ENCODE measurements at regions not wholly inside any gene's neighbourhood (a gene's known extent, or its start where the extent isn't known, plus 50 kb on each side); places are given as distances from the start of the nearest gene placed in this dataset.

- DNase-seq, result no peak
- H3K27ac ChIP-seq, result no peak overlapping the region
- no peak overlapping the region for H3K4me3 ChIP-seq
- H3K36me3 ChIP-seq, result no peaks in the 10 kb centered on the region
- no peaks in the 10 kb centered on the region for H3K4me1 ChIP-seq
- peaks cover 0 to 4% (median 0%) of the 10 kb centered on the region in 11 donors for H3K9me3 ChIP-seq
- H3K27me3 ChIP-seq, result no peaks in the 10 kb centered on the region
- intact Hi-C loops (cut with DNase I), result loop anchor here in 1 of 10 donors (1.0 kb wide), 1 partner anchor 23 kb away; no protein-coding TSS in a partner anchor
- no peak for TF ChIP-seq CTCF (IDR thresholded peaks at IDR 0.05)
- ATAC-seq, result no peak
These were observed 481.7 kb downstream of the NAF1 start for GRCh38 chr4:162684998-162685397.

- Histone ChIP-seq H3K36me3 (no peaks in the 10 kb centered on the region), H3K27me3 (no peaks in the 10 kb centered on the region), H3K4me3 (no peak overlapping the region), H3K9me3 (peaks cover 0 to 11% (median under 1%) of the 10 kb centered on the region in 11 donors), H3K4me1 (no peaks in the 10 kb centered on the region), H3K27ac (no peak overlapping the region)
- TF ChIP-seq CTCF (IDR thresholded peaks at IDR 0.05), result no peak
- ATAC-seq (no peak), DNase-seq (no peak)
- intact Hi-C loops (cut with DNase I), result loop anchor here in 1 of 10 donors (1.0 kb wide), 1 partner anchor 24 kb away; no protein-coding TSS in a partner anchor
These were observed 482.4 kb downstream of the NAF1 start for GRCh38 chr4:162684371-162684700.

DNA sequence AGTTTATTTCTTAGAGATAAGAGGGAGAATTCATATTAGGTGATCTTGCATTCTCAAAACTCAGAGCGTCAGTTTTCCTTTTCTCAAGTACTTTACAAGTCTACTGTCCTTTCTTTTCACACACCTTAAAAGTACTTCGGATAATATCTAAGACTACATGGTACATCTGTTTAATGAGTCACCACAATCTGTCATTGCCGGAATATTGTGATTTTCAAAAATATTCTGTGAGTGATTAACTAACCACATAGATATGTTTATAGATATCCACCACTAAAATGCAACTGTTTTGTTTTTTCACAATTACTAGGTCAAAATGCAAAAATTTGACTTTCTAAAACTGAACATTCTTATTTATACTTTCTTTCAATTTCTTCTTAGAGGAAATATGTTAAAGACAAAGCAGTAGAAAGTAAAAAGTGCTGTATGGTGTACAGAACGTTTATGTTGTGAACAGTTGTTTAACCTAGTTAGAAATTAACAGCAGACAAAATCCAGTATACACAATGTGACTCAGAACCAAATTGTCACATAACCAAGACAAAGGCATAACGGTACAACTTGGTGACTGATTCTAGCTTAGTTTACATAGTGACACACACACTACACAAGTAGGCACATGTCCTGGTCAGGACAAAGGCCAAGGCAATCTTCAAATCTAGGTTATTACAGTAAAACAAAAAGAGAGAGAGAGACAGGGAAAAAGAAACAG, 482.9 kb downstream of the NAF1 start:
- H3K27ac ChIP-seq, result no peak overlapping the region
- peaks cover 0 to 16% (median 5%) of the 10 kb centered on the region in 11 donors for H3K9me3 ChIP-seq
- H3K27me3 ChIP-seq, result no peaks in the 10 kb centered on the region
- no peaks in the 10 kb centered on the region for H3K36me3 ChIP-seq
- no peak for ATAC-seq
- H3K4me1 ChIP-seq, result no peaks in the 10 kb centered on the region
- no peak for DNase-seq
- TF ChIP-seq CTCF (IDR thresholded peaks at IDR 0.05), result no peak
- no peak overlapping the region for H3K4me3 ChIP-seq
- WGBS, 2 donors, result 59 to 71% methylated on average over 5 of the region's 5 CpGs
- intact Hi-C loops (cut with DNase I), result loop anchor here in 1 of 10 donors (1.0 kb wide), 1 partner anchor 24 kb away; no protein-coding TSS in a partner anchor

- peaks cover 0 to 26% (median 9%) of the 10 kb centered on the region in 11 donors for H3K9me3 ChIP-seq
- 27 to 62% methylated on average over 1 of the region's 1 CpG for WGBS, 2 donors
- no peaks in the 10 kb centered on the region for H3K36me3 ChIP-seq
- no peaks in the 10 kb centered on the region for H3K4me1 ChIP-seq
- no peak for DNase-seq
- no peak for TF ChIP-seq CTCF (IDR thresholded peaks at IDR 0.05)
- intact Hi-C loops (cut with DNase I), result no loop called here
- no peak for ATAC-seq
- H3K27me3 ChIP-seq, result no peaks in the 10 kb centered on the region
- no peak overlapping the region for H3K27ac ChIP-seq
- H3K4me3 ChIP-seq, result no peak overlapping the region
These were observed 484.0 kb downstream of the NAF1 start for GRCh38 chr4:162682651-162683050.

Data from heart right ventricle (tissue), 16 donors.